CD14-positive monocyte (primary cell): ENCODE measurements at regions not wholly inside any gene's neighbourhood (a gene's known extent, or its start where the extent isn't known, plus 50 kb on each side); places are given as distances from the start of the nearest gene placed in this dataset.

Source experiments
- DNase-seq, 3 donors: peaks; one replicate each; pipeline ENCODE4 v3.0.0-alpha.2; 2011 to 2022
- H2AFZ ChIP-seq: 2 replicates; pipeline ENCODE4 v1.6.0; 2012; ENCODE audit warnings: mild to moderate bottlenecking, low read depth, low read length, inconsistent platforms; ENCODE audit not compliant: insufficient read depth, poor library complexity, severe bottlenecking
- H3K27ac ChIP-seq, 2 donors: 1 replicate in 1 of 2; 2 replicates in 1 of 2; pipeline ENCODE4 v1.5.1; 2012 to 2013; ENCODE audit warnings: low read length in 2 of 2, control low read depth in 1 of 2, inconsistent platforms in 1 of 2, low read depth in 1 of 2, mild to moderate bottlenecking in 1 of 2
- H3K27me3 ChIP-seq, 2 donors: one replicate each; pipeline versions ENCODE4 v1.6.0 to v1.6.1; 2011 to 2013; ENCODE audit warnings: low read length in 2 of 2; ENCODE audit not compliant: control insufficient read depth in 2 of 2, insufficient read depth in 2 of 2
- H3K36me3 ChIP-seq, 2 donors: replicated peaks in 1 of 2; 1 replicate in 1 of 2; 2 replicates in 1 of 2; pipeline versions ENCODE4 v1.5.1 to v1.6.1; 2012 to 2013; ENCODE audit warnings: low read length in 2 of 2, control low read depth in 1 of 2, inconsistent platforms in 1 of 2, mild to moderate bottlenecking in 1 of 2; ENCODE audit not compliant: insufficient read depth in 2 of 2, control insufficient read depth in 1 of 2
- H3K4me1 ChIP-seq, 2 donors: 1 replicate in 1 of 2; 2 replicates in 1 of 2; pipeline versions ENCODE4 v1.5.1 to v1.6.1; 2012 to 2013; ENCODE audit warnings: low read length in 2 of 2, control low read depth in 1 of 2, inconsistent platforms in 1 of 2, mild to moderate bottlenecking in 1 of 2, moderate library complexity in 1 of 2; ENCODE audit not compliant: insufficient read depth in 2 of 2, control insufficient read depth in 1 of 2
- H3K4me2 ChIP-seq: replicated peaks from 2 replicates; pipeline ENCODE3; 2012; ENCODE audit warnings: low read length, moderate library complexity, mild to moderate bottlenecking; ENCODE audit not compliant: poor library complexity, severe bottlenecking; ENCODE audit errors: extremely low read depth
- H3K4me3 ChIP-seq, 3 experiments: fragments of 200-600 bp in 1 of 3; sonication (generic) in 1 of 3; replicated peaks in 1 of 3; 1 replicate in 2 of 3; 2 replicates in 1 of 3; pipeline ENCODE4 v1.5.1; 2011 to 2013; ENCODE audit warnings: low read length in 3 of 3, mild to moderate bottlenecking in 3 of 3, control low read depth in 2 of 3, low read depth in 2 of 3, inconsistent platforms in 1 of 3, moderate library complexity in 1 of 3
- H3K79me2 ChIP-seq: 2 replicates; pipeline ENCODE4 v1.6.0; 2012; ENCODE audit warnings: mild to moderate bottlenecking, control low read depth, inconsistent platforms, low read length, moderate library complexity; ENCODE audit not compliant: insufficient read depth
- H3K9ac ChIP-seq: 2 replicates; pipeline ENCODE4 v1.6.0; 2017; ENCODE audit warnings: low read length, mild to moderate bottlenecking; ENCODE audit not compliant: insufficient read depth, poor library complexity, severe bottlenecking
- H3K9me3 ChIP-seq, 2 donors: replicated peaks in 1 of 2; 1 replicate in 1 of 2; 2 replicates in 1 of 2; pipeline versions ENCODE4 v1.5.1 to v1.6.1; 2012 to 2013; ENCODE audit warnings: low read length in 2 of 2, control low read depth in 1 of 2; ENCODE audit not compliant: control insufficient read depth in 1 of 2, insufficient read depth in 1 of 2
- H4K20me1 ChIP-seq: 2 replicates; pipeline ENCODE4 v1.6.0; 2012; ENCODE audit warnings: mild to moderate bottlenecking, low read length, control low read depth, moderate library complexity; ENCODE audit not compliant: insufficient read depth
- H3K27ac Mint-ChIP-seq, 7 donors: one replicate each; pipeline ENCODE4 v1.8.0; 2020; ENCODE audit warnings: mild to moderate bottlenecking in 7 of 7, mixed read lengths in 7 of 7, moderate library complexity in 6 of 7, inconsistent platforms in 2 of 7
- H3K27me3 Mint-ChIP-seq, 3 donors: one replicate each; pipeline ENCODE4 v1.8.0; 2021 to 2022; ENCODE audit warnings: low read depth in 3 of 3, mild to moderate bottlenecking in 3 of 3, mixed read lengths in 3 of 3, moderate library complexity in 3 of 3, inconsistent platforms in 1 of 3
- H3K36me3 Mint-ChIP-seq, 2 donors: one replicate each; pipeline ENCODE4 v1.8.0; 2020; ENCODE audit warnings: mixed read lengths in 2 of 2, inconsistent platforms in 1 of 2, mild to moderate bottlenecking in 1 of 2
- H3K4me1 Mint-ChIP-seq: one replicate; pipeline ENCODE4 v1.8.0; 2020; ENCODE audit warnings: mild to moderate bottlenecking, mixed read lengths
- H3K4me3 Mint-ChIP-seq, 2 donors: one replicate each; pipeline ENCODE4 v1.8.0; 2020; ENCODE audit warnings: mild to moderate bottlenecking in 2 of 2, mixed read lengths in 2 of 2, moderate library complexity in 1 of 2
- H3K9me3 Mint-ChIP-seq, 7 donors: one replicate each; pipeline ENCODE4 v1.8.0; 2020 to 2022; ENCODE audit warnings: mixed read lengths in 7 of 7, mild to moderate bottlenecking in 6 of 7, moderate library complexity in 6 of 7, inconsistent platforms in 2 of 7
- CTCF ChIP-seq: fragments of 200-600 bp; IDR thresholded peaks from one replicate; pipeline ENCODE4 v1.8.0; 2022; ENCODE audit warnings: antibody characterized with exemption, mild to moderate bottlenecking
- WGBS: methylation state at CpG from one replicate; pipeline ENCODE4 v1.1.5; 2013; ENCODE audit warnings: missing lambda C conversion rate; ENCODE audit not compliant: insufficient coverage; 5-methylcytosine and 5-hydroxymethylcytosine counted together
- intact Hi-C, 2 donors: fragments of 100-400 bp; cut with micrococcal nuclease; formaldehyde crosslinking; loops; one replicate each; pipeline versions ENCODE4 v1.15.0 to v1.15.1; 2023

DNA sequence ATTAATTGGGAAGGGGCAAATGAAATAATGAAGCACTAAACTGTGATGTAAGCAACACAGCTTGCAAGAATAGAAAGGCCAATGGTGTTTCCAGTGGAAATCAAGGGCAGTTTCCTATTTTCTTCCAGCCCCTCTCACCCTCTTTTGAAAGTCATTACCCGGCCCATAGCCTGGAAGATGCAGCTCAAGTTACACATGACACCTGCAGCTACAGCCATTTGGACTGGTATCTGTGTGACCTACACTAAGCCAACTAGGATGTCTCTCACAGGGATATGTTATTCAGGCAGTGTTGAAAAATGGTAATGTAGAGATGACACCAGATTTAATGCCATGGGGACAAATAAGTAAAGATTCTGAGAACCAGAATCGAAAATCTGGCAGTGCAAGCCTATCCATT, 439.4 kb upstream of the ZNF462 start:
- Mint-ChIP-seq H3K9me3 (peaks cover 0 to 2% (median 0%) of the 10 kb centered on the region in 7 donors), H3K4me3 (no peak overlapping the region), H3K36me3 (no peaks in the 10 kb centered on the region), H3K27me3 (peaks cover 0 to 3% (median 3%) of the 10 kb centered on the region in 3 donors), H3K27ac (no peak overlapping the region), H3K4me1 (peaks cover 7% of the 10 kb centered on the region)
- no peaks in the 10 kb centered on the region for H3K79me2 ChIP-seq
- WGBS = 18% methylated on average over 1 of the region's 2 CpGs
- no peak overlapping the region for H3K4me2 ChIP-seq
- H3K4me3 ChIP-seq = no peak overlapping the region
- H2AFZ ChIP-seq = no peak overlapping the region
- no peak overlapping the region for H3K27ac ChIP-seq
- no peaks in the 10 kb centered on the region for H4K20me1 ChIP-seq
- H3K27me3 ChIP-seq = no peaks in the 10 kb centered on the region
- no peak overlapping the region for H3K9ac ChIP-seq
- TF ChIP-seq CTCF = no peak
- DNase-seq = no peak
- no peaks in the 10 kb centered on the region for H3K9me3 ChIP-seq
- H3K4me1 ChIP-seq = no peaks in the 10 kb centered on the region
- intact Hi-C loops = no loop called here
- H3K36me3 ChIP-seq = no peaks in the 10 kb centered on the region

DNA sequence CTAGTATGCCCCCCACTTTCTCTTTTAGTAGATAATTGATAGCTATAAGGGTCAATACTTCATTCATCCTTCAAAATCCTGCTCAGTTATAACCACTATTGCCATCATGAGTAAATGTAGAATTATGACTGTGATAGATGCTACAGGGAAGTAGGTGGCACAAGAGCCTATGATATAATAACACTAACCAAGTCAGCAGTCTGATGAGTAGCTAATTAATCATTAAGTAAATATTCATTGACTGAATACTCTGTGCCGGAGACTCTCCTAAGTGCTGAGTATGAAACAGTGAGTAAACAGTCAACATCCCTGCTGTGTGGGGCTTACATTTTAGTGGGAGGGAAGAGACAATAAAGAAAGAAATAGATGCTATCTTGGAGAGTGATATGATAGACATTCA, 430.3 kb upstream of the ZNF462 start:
- H3K9ac ChIP-seq = no peak overlapping the region
- H3K9me3 Mint-ChIP-seq = peaks cover 0 to 8% (median 0%) of the 10 kb centered on the region in 7 donors
- H3K36me3 ChIP-seq = no peaks in the 10 kb centered on the region
- H3K27ac ChIP-seq = no peak overlapping the region
- no peaks in the 10 kb centered on the region for H3K36me3 Mint-ChIP-seq
- no peaks in the 10 kb centered on the region for H3K79me2 ChIP-seq
- H3K27me3 Mint-ChIP-seq = peaks cover 0 to 1% (median 0%) of the 10 kb centered on the region in 3 donors
- H3K4me1 ChIP-seq = no peaks in the 10 kb centered on the region
- H3K27ac Mint-ChIP-seq = no peak overlapping the region
- TF ChIP-seq CTCF = no peak
- H3K27me3 ChIP-seq = no peaks in the 10 kb centered on the region
- WGBS = no CpG with 5 or more reads among the region's 1 CpG
- H3K4me2 ChIP-seq = no peak overlapping the region
- no peak for DNase-seq
- H3K4me1 Mint-ChIP-seq = no peaks in the 10 kb centered on the region
- no peaks in the 10 kb centered on the region for H4K20me1 ChIP-seq
- intact Hi-C loops = no loop called here
- H3K4me3 Mint-ChIP-seq = no peak overlapping the region
- H3K9me3 ChIP-seq = no peaks in the 10 kb centered on the region
- H3K4me3 ChIP-seq = no peak overlapping the region
- H2AFZ ChIP-seq = no peak overlapping the region
